Nephron (organoid): ENCODE measurements at regions not wholly inside any gene's neighbourhood (a gene's known extent, or its start where the extent isn't known, plus 50 kb on each side); places are given as distances from the start of the nearest gene placed in this dataset.

Source experiments
- H3K27ac Mint-ChIP-seq, 3 experiments: 2 replicates each; pipeline ENCODE4 v1.8.0; 2020; ENCODE audit warnings: mixed read lengths in 3 of 3, mild to moderate bottlenecking in 2 of 3, moderate library complexity in 1 of 3
- H3K27me3 Mint-ChIP-seq: 2 replicates; pipeline ENCODE4 v1.8.0; 2021; ENCODE audit warnings: low read depth, mild to moderate bottlenecking, moderate library complexity, mixed read lengths
- H3K36me3 Mint-ChIP-seq: 2 replicates; pipeline ENCODE4 v1.8.0; 2020; ENCODE audit warnings: low read depth, mixed read lengths
- H3K4me1 Mint-ChIP-seq: 2 replicates; pipeline ENCODE4 v1.8.0; 2020; ENCODE audit warnings: mixed read lengths
- H3K4me3 Mint-ChIP-seq, 3 experiments: 2 replicates each; pipeline ENCODE4 v1.8.0; 2020; ENCODE audit warnings: mild to moderate bottlenecking in 3 of 3, mixed read lengths in 3 of 3, moderate library complexity in 2 of 3
- H3K9me3 Mint-ChIP-seq: 2 replicates; pipeline ENCODE4 v1.8.0; 2020; ENCODE audit warnings: mixed read lengths
- TF ChIP-seq, protein P1 (sequence below), 3 experiments: fragments of 200-600 bp; sonication (generic); IDR thresholded peaks; one replicate each; pipeline ENCODE4 v1.5.0; 2021; ENCODE audit warnings: antibody characterized with exemption in 3 of 3; ENCODE audit not compliant: unreplicated experiment in 3 of 3

GRCh38 chr6:169909113-169909512 is 157.7 kb downstream of the ERMARD start:
- H3K27me3 Mint-ChIP-seq = peaks cover 33% of the 10 kb centered on the region
- peak overlapping the region in 1 of 3 experiments; percentile 10 for H3K4me3 Mint-ChIP-seq
- TF ChIP-seq, protein P1, sequence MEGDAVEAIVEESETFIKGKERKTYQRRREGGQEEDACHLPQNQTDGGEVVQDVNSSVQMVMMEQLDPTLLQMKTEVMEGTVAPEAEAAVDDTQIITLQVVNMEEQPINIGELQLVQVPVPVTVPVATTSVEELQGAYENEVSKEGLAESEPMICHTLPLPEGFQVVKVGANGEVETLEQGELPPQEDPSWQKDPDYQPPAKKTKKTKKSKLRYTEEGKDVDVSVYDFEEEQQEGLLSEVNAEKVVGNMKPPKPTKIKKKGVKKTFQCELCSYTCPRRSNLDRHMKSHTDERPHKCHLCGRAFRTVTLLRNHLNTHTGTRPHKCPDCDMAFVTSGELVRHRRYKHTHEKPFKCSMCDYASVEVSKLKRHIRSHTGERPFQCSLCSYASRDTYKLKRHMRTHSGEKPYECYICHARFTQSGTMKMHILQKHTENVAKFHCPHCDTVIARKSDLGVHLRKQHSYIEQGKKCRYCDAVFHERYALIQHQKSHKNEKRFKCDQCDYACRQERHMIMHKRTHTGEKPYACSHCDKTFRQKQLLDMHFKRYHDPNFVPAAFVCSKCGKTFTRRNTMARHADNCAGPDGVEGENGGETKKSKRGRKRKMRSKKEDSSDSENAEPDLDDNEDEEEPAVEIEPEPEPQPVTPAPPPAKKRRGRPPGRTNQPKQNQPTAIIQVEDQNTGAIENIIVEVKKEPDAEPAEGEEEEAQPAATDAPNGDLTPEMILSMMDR (IDR thresholded peaks at IDR 0.05; ENCODE audit: unreplicated experiment in 3 of 3) = no peak
- H3K27ac Mint-ChIP-seq = no peak overlapping the region
- no peaks in the 10 kb centered on the region for H3K9me3 Mint-ChIP-seq
- H3K4me1 Mint-ChIP-seq = peaks cover 10% of the 10 kb centered on the region
- H3K36me3 Mint-ChIP-seq = no peaks in the 10 kb centered on the region

DNA sequence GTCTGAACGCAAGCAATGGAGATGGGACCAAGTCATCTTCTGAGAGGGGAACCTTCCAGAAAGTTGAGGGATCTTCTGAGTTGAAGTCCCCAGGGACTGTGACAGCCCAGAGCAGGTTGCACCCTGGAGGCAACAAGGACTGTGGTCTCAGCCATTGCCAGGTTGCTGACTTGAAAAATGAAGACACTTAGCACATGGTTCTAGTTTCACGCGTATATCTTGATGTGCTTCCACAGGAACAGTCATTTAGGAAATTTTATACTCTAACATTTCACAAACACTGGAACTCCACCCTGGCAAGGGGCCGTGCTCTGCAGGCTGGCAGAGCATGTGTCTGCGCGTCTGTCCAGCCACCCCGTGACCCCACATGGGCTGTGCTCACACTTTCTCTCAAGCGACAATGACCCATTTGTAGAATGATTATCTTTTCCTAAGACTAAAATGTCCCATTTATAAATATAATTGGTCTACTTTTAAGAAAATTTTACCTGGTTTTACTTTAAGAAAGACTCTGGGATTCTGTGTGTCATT is 157.0 kb downstream of the ERMARD start:
- Mint-ChIP-seq H3K27me3 (peaks cover 33% of the 10 kb centered on the region), H3K4me3 (no peak overlapping the region), H3K36me3 (no peaks in the 10 kb centered on the region), H3K27ac (no peak overlapping the region), H3K9me3 (no peaks in the 10 kb centered on the region), H3K4me1 (peaks cover 10% of the 10 kb centered on the region)
- TF ChIP-seq, protein P1 (IDR thresholded peaks at IDR 0.05; ENCODE audit: unreplicated experiment in 3 of 3) = no peak

GRCh38 chr6:169907419-169908115 is 156.1 kb downstream of the ERMARD start:
- Mint-ChIP-seq H3K27me3 (peaks cover 28% of the 10 kb centered on the region), H3K4me3 (no peak overlapping the region), H3K36me3 (no peaks in the 10 kb centered on the region), H3K4me1 (peaks cover 10% of the 10 kb centered on the region), H3K9me3 (no peaks in the 10 kb centered on the region), H3K27ac (no peak overlapping the region)
- TF ChIP-seq, protein P1 (IDR thresholded peaks at IDR 0.05; ENCODE audit: unreplicated experiment in 3 of 3) = no peak

GRCh38 chr6:169906688-169907418 is 155.4 kb downstream of the ERMARD start:
- Mint-ChIP-seq H3K36me3 (no peaks in the 10 kb centered on the region), H3K27me3 (peaks cover 26% of the 10 kb centered on the region), H3K4me3 (no peak overlapping the region), H3K4me1 (peaks cover 10% of the 10 kb centered on the region), H3K9me3 (no peaks in the 10 kb centered on the region), H3K27ac (no peak overlapping the region)
- TF ChIP-seq, protein P1 (IDR thresholded peaks at IDR 0.05; ENCODE audit: unreplicated experiment in 3 of 3) = no peak

DNA sequence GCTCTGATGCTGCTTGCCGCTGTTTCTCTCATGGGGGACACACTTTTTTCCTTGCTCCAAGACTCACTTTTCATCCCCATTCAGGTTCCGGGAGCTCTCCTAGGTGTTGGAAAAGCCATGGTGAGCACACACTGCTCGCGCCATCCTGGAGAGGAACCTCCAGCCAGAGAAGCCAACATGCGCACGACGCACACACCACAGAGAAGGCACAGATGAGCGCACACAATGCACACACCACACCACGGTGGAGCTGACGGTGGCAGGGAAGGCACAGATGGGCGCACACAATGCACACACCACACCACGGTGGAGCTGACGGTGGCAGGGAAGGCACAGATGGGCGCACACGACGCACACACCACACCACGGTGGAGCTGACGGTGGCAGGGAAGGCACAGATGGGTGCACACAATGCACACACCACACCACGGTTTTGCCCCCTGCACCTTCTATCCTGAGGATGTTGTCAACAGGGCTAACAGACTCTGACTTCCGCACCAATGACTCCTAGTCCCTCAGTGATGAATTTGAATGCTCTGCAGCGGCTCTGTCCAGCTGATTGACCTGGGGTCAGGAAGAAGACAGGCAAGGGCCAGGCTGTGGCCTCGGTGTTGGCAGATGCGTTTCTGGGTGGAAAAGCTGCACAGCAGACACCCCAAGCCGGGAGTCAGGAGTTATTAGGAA is 154.7 kb downstream of the ERMARD start:
- peaks cover 25% of the 10 kb centered on the region for H3K27me3 Mint-ChIP-seq
- peak overlapping the region in 1 of 3 experiments; percentile 41 for H3K27ac Mint-ChIP-seq
- H3K9me3 Mint-ChIP-seq = no peaks in the 10 kb centered on the region
- peaks cover 10% of the 10 kb centered on the region for H3K4me1 Mint-ChIP-seq
- H3K36me3 Mint-ChIP-seq = no peaks in the 10 kb centered on the region
- H3K4me3 Mint-ChIP-seq = no peak overlapping the region
- TF ChIP-seq, protein P1 (IDR thresholded peaks at IDR 0.05; ENCODE audit: unreplicated experiment in 3 of 3) = no peak
